ENCODE measurements at regions not wholly inside any gene's neighbourhood (a gene's known extent, or its start where the extent isn't known, plus 50 kb on each side); places are given as distances from the start of the nearest gene placed in this dataset.

DNA sequence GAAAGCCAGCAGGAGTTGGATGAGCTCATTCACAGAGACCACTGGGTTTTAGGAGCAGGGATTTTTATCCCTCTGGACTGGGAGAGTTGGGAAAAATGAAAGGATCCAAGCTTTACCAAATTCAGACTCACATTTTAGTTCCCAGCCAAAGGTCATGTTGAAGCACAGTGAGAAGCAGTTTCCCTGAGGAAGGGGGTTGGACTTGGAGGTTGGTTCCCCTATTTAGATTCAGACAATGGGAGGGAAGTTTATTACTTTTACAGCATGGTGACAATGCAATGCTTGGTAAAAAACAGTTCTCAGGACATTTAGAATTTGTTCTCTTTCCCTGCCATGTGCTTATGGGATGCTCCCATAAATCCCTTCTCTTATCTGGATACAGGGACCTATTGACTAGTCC lies 57.3 kb upstream of the ZNF648 start:
- no peak for DNase-seq

DNA sequence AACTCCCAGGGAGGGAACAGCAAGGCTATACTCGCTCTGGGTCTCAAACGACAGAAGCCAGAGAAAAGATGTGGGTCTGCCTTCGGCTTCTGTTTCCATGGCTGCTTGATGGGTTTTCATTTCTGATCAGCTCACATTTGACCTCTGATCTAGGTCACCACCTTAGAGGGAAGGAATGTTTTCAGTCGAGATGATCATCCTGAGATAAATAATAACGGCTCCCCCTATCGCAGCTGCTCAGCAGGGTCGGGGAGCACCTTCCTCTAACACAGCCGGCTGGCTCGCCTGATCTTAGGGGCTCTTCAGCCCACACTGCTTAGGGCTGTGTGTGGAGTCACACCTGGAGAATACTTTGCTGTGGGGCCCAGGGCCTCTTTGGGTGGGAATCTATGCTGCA lies 53.1 kb upstream of the ZNF648 start:
- DNase-seq: no peak

DNA sequence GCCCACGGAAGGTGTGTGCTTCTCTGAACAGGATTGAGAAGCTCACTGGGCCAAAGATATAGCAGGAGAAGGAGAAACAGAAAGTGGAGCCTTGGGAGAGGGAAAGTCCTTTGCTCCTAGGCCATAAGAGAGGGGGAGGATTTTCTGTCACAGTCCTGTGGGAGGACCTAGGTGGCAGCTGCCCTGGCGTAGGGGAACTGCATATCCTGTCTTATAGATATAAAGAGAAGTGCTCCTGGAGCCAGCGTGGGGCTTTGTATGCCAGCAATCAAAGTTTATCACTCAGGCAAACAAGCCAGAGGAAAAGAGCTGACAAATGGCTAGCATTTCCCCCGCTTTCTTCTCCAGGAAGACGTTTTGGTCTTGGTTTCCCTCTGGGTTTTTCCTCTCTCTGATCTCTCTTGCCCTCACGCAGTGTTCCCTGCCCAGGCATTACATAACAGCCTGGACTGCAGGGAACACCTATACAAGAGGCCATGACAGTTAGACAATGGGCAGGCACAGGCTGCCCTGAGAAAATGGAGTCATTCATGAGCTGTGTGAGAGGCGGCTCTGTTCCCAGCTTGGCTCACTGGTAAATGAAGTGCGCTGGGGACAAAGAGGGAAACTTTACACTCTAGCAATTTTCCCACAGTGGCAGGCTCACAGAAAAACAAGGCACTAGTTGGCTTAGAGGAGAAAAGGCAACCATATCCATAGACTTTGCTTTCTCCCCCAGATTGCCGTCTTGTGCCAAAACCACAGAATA lies 52.5 kb upstream of the ZNF648 start:
- no peak for DNase-seq

DNA sequence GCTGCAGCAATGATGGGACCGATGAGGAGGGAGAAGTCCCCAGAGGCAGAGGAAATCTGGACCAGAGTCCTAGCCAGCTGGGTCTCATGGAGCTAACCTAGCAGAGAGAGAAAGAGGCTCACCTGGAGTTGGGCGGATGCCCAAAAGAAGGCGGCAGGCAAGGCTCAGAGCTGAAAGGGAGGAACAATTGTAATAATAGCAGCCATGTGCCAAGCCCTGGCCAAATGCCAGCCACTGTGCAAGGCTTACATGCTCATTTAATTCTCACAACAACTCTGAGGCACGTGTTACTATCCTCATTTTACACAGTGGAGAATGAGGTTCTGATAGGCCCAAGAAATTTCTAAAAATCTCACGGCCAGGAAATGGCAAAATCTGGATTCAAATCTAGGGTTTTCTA lies 50.0 kb upstream of the ZNF648 start:
- no peak for DNase-seq
